T-cell (primary cell): ENCODE measurements at regions not wholly inside any gene's neighbourhood (a gene's known extent, or its start where the extent isn't known, plus 50 kb on each side); places are given as distances from the start of the nearest gene placed in this dataset.

Experiments used
- ATAC-seq, 4 experiments: fragments of 200-7000 bp in 3 of 4; fragments of 150-1000 bp in 1 of 4; cut with Tn5 transposase; replicated peaks in 1 of 4; 1 replicate in 3 of 4; 2 replicates in 1 of 4; pipeline ENCODE4 v1.10.0; 2021; ENCODE audit warnings: moderate library complexity in 3 of 4, mild to moderate bottlenecking in 2 of 4, moderate number of reproducible peaks in 1 of 4
- CTCF ChIA-PET, 2 donors: fragments of 300-600 bp; sonication (Branson Sonifier 250); formaldehyde crosslinking; loops; one replicate each; lab custom pipeline; 2022; ENCODE audit warnings: antibody characterized with exemption in 2 of 2; lab: Charles Lee
- POLR2A ChIA-PET, 2 donors: fragments of 300-600 bp; sonication (Branson Sonifier 250); formaldehyde crosslinking; loops; one replicate each; lab custom pipeline; 2022; ENCODE audit warnings: antibody characterized with exemption in 2 of 2; lab: Charles Lee
- DNase-seq, 35 experiments: peaks; one replicate each; pipeline versions ENCODE4 v3.0.0 to v3.0.0-alpha.2; 2013 to 2023
- H3K27ac ChIP-seq: one replicate; pipeline ENCODE4 v1.5.1; 2013; ENCODE audit warnings: low read length
- H3K27me3 ChIP-seq, 2 experiments: replicated peaks in 1 of 2; 1 replicate in 1 of 2; 2 replicates in 1 of 2; pipeline versions ENCODE4 v1.6.1 to v1.7.0; 2013; ENCODE audit warnings: low read length in 1 of 2, mixed read lengths in 1 of 2; ENCODE audit not compliant: control insufficient read depth in 2 of 2, insufficient read depth in 2 of 2; ENCODE audit errors: extremely low read depth in 1 of 2
- H3K36me3 ChIP-seq, 2 donors: 1 replicate in 1 of 2; 2 replicates in 1 of 2; pipeline versions ENCODE4 v1.6.1 to v1.7.0; 2013; ENCODE audit warnings: low read length in 1 of 2; ENCODE audit not compliant: control insufficient read depth in 2 of 2, insufficient read depth in 1 of 2; ENCODE audit errors: extremely low read depth in 1 of 2
- H3K4me1 ChIP-seq, 2 experiments: 1 replicate in 1 of 2; 2 replicates in 1 of 2; pipeline versions ENCODE4 v1.6.1 to v1.7.0; 2013; ENCODE audit warnings: low read length in 2 of 2, mixed read lengths in 1 of 2; ENCODE audit not compliant: insufficient read depth in 2 of 2, control insufficient read depth in 1 of 2; ENCODE audit errors: extremely low read depth in 1 of 2
- H3K4me3 ChIP-seq, 2 donors: 1 replicate in 1 of 2; 2 replicates in 1 of 2; pipeline versions ENCODE4 v1.5.1 to v1.7.0; 2013; ENCODE audit warnings: mild to moderate bottlenecking in 2 of 2, low read length in 1 of 2, moderate library complexity in 1 of 2; ENCODE audit not compliant: control insufficient read depth in 1 of 2; ENCODE audit errors: extremely low read depth in 1 of 2
- H3K9me3 ChIP-seq: 2 replicates; pipeline ENCODE4 v1.7.0; 2013
- H3K27ac Mint-ChIP-seq, 2 donors: one replicate each; pipeline ENCODE4 v1.8.0; 2020 to 2021; ENCODE audit warnings: mild to moderate bottlenecking in 2 of 2, mixed read lengths in 2 of 2
- H3K27me3 Mint-ChIP-seq, 2 donors: one replicate each; pipeline ENCODE4 v1.8.0; 2021 to 2022; ENCODE audit warnings: mixed read lengths in 2 of 2
- H3K36me3 Mint-ChIP-seq: one replicate; pipeline ENCODE4 v1.8.0; 2021; ENCODE audit warnings: mixed read lengths
- H3K4me1 Mint-ChIP-seq, 3 donors: one replicate each; pipeline ENCODE4 v1.8.0; 2020 to 2022; ENCODE audit warnings: mixed read lengths in 3 of 3, mild to moderate bottlenecking in 1 of 3
- H3K4me3 Mint-ChIP-seq, 3 donors: one replicate each; pipeline ENCODE4 v1.8.0; 2020 to 2022; ENCODE audit warnings: mild to moderate bottlenecking in 3 of 3, mixed read lengths in 3 of 3, moderate library complexity in 3 of 3
- H3K9me3 Mint-ChIP-seq, 3 donors: one replicate each; pipeline ENCODE4 v1.8.0; 2020 to 2022; ENCODE audit warnings: mixed read lengths in 3 of 3
- WGBS: methylation state at CpG from one replicate; pipeline ENCODE4 v1.1.5; 2013; ENCODE audit warnings: missing lambda C conversion rate; ENCODE audit not compliant: insufficient coverage; 5-methylcytosine and 5-hydroxymethylcytosine counted together

GRCh38 chr15:29567336-29567735 lies 254.9 kb downstream of the TJP1 start:
- Histone ChIP-seq H3K27me3 (peaks cover 9 to 22% of the 10 kb centered on the region in 2 experiments), H3K9me3 (no peaks in the 10 kb centered on the region), H3K4me1 (no peaks in the 10 kb centered on the region), H3K36me3 (no peaks in the 10 kb centered on the region), H3K4me3 (no peak overlapping the region), H3K27ac (no peak overlapping the region)
- Mint-ChIP-seq H3K27ac (no peak overlapping the region), H3K4me3 (no peak overlapping the region), H3K4me1 (peaks cover 6 to 10% (median 9%) of the 10 kb centered on the region in 3 donors), H3K9me3 (peaks cover 0 to 6% (median 3%) of the 10 kb centered on the region in 3 donors), H3K36me3 (no peaks in the 10 kb centered on the region), H3K27me3 (peaks cover 37 to 46% of the 10 kb centered on the region in 2 donors)
- no CpG with 5 or more reads among the region's 1 CpG for WGBS
- CTCF ChIA-PET, result no interaction called here
- DNase-seq, result no peak
- ATAC-seq, result no peak
- POLR2A ChIA-PET, result no interaction called here

- Histone ChIP-seq H3K4me3 (no peak overlapping the region), H3K4me1 (no peaks in the 10 kb centered on the region), H3K9me3 (no peaks in the 10 kb centered on the region), H3K27ac (no peak overlapping the region), H3K27me3 (peaks cover 7 to 20% of the 10 kb centered on the region in 2 experiments), H3K36me3 (no peaks in the 10 kb centered on the region)
- no peak for DNase-seq
- CTCF ChIA-PET, result no interaction called here
- Mint-ChIP-seq H3K4me1 (peaks cover 6 to 9% (median 9%) of the 10 kb centered on the region in 3 donors), H3K27ac (no peak overlapping the region), H3K36me3 (no peaks in the 10 kb centered on the region), H3K27me3 (peaks cover 33 to 42% of the 10 kb centered on the region in 2 donors), H3K4me3 (no peak overlapping the region), H3K9me3 (peaks cover 0 to 6% (median 3%) of the 10 kb centered on the region in 3 donors)
- no peak for ATAC-seq
- POLR2A ChIA-PET, result no interaction called here
- WGBS, result 86% methylated on average over 3 of the region's 3 CpGs
Measured at GRCh38 chr15:29566914-29567313, 255.4 kb downstream of the TJP1 start.

- Mint-ChIP-seq H3K27me3 (peaks cover 34 to 37% of the 10 kb centered on the region in 2 donors), H3K27ac (no peak overlapping the region)
- CTCF ChIA-PET, result no interaction called here
Measured at GRCh38 chr15:29563112-29563511, 259.2 kb downstream of the TJP1 start.

GRCh38 chr15:29560896-29561295 lies 261.4 kb downstream of the TJP1 start:
- POLR2A ChIA-PET, result no interaction called here
- WGBS, result no CpG with 5 or more reads among the region's 2 CpGs
- H3K4me1 Mint-ChIP-seq, result no peaks in the 10 kb centered on the region
- no peaks in the 10 kb centered on the region for H3K4me1 ChIP-seq
- no peak overlapping the region for H3K4me3 ChIP-seq
- ATAC-seq (no peak), DNase-seq (no peak)
- H3K27me3 ChIP-seq, result peaks cover 0 to 10% of the 10 kb centered on the region in 2 experiments
- CTCF ChIA-PET, result no interaction called here
- H3K27ac Mint-ChIP-seq, result no peak overlapping the region
- no peak overlapping the region for H3K4me3 Mint-ChIP-seq
- no peak overlapping the region for H3K27ac ChIP-seq
- peaks cover 6 to 11% (median 10%) of the 10 kb centered on the region in 3 donors for H3K9me3 Mint-ChIP-seq
- H3K36me3 ChIP-seq, result no peaks in the 10 kb centered on the region
- H3K27me3 Mint-ChIP-seq, result peaks cover 21 to 24% of the 10 kb centered on the region in 2 donors
- H3K9me3 ChIP-seq, result no peaks in the 10 kb centered on the region
- no peaks in the 10 kb centered on the region for H3K36me3 Mint-ChIP-seq

More at GRCh38 chr15:29563112-29563511, 259.2 kb downstream of the TJP1 start:
- Mint-ChIP-seq H3K9me3 (peaks cover 6 to 11% (median 10%) of the 10 kb centered on the region in 3 donors), H3K4me3 (no peak overlapping the region), H3K36me3 (no peaks in the 10 kb centered on the region), H3K4me1 (no peaks in the 10 kb centered on the region)
- POLR2A ChIA-PET, result no interaction called here
- DNase-seq, result no peak
- no peak overlapping the region for H3K27ac ChIP-seq
- ATAC-seq, result no peak
- no peaks in the 10 kb centered on the region for H3K4me1 ChIP-seq
- H3K9me3 ChIP-seq, result no peaks in the 10 kb centered on the region
- no peak overlapping the region for H3K4me3 ChIP-seq
- H3K36me3 ChIP-seq, result no peaks in the 10 kb centered on the region
- H3K27me3 ChIP-seq, result peaks cover under 1 to 12% of the 10 kb centered on the region in 2 experiments

- Mint-ChIP-seq H3K27me3 (peaks cover 14 to 20% of the 10 kb centered on the region in 2 donors), H3K9me3 (peaks cover 5 to 11% (median 8%) of the 10 kb centered on the region in 3 donors), H3K4me3 (no peak overlapping the region), H3K36me3 (no peaks in the 10 kb centered on the region), H3K4me1 (no peaks in the 10 kb centered on the region), H3K27ac (no peak overlapping the region)
- Histone ChIP-seq H3K36me3 (no peaks in the 10 kb centered on the region), H3K4me3 (no peak overlapping the region), H3K9me3 (no peaks in the 10 kb centered on the region), H3K4me1 (no peaks in the 10 kb centered on the region), H3K27me3 (peaks cover 0 to 10% of the 10 kb centered on the region in 2 experiments), H3K27ac (no peak overlapping the region)
- ChIA-PET POLR2A (no interaction called here), CTCF (interaction anchor here in 1 of 2 donors (0.5 kb wide), 1 partner anchor 108 kb away, joined by 5 read pairs; no protein-coding TSS in a partner anchor)
- WGBS, result 93% methylated on average over 8 of the region's 9 CpGs
- ATAC-seq (no peak), DNase-seq (no peak)
Measured at GRCh38 chr15:29558261-29558660, 264.0 kb downstream of the TJP1 start.

GRCh38 chr15:29557171-29557570 lies 265.1 kb downstream of the TJP1 start:
- H3K4me3 ChIP-seq, result no peak overlapping the region
- H3K27me3 ChIP-seq, result peaks cover 0 to 10% of the 10 kb centered on the region in 2 experiments
- H3K27me3 Mint-ChIP-seq, result peaks cover 14 to 23% of the 10 kb centered on the region in 2 donors
- ChIA-PET POLR2A (no interaction called here), CTCF (interaction anchor here in 1 of 2 donors (0.5 kb wide), 1 partner anchor 18 kb away, joined by 3 read pairs; no protein-coding TSS in a partner anchor)
- no peaks in the 10 kb centered on the region for H3K9me3 ChIP-seq
- peaks cover 3 to 11% (median 4%) of the 10 kb centered on the region in 3 donors for H3K9me3 Mint-ChIP-seq
- ATAC-seq (no peak), DNase-seq (no peak)
- H3K27ac ChIP-seq, result no peak overlapping the region
- H3K27ac Mint-ChIP-seq, result no peak overlapping the region
- no peak overlapping the region for H3K4me3 Mint-ChIP-seq
- H3K36me3 ChIP-seq, result no peaks in the 10 kb centered on the region
- 71% methylated on average over 5 of the region's 6 CpGs for WGBS
- H3K4me1 ChIP-seq, result no peaks in the 10 kb centered on the region
- no peaks in the 10 kb centered on the region for H3K4me1 Mint-ChIP-seq
- no peaks in the 10 kb centered on the region for H3K36me3 Mint-ChIP-seq
